Tibial nerve (tissue), 4 donors: ENCODE measurements at regions not wholly inside any gene's neighbourhood (a gene's known extent, or its start where the extent isn't known, plus 50 kb on each side); places are given as distances from the start of the nearest gene placed in this dataset.

Experiments
- DNase-seq, 2 donors: peaks; one replicate each; pipeline ENCODE4 v3.0.0-alpha.2; 2019; ENCODE audit warnings: low spot score in 2 of 2
- H3K27ac ChIP-seq, 4 donors: fragments of 200-600 bp; sonication (generic) in 3 of 4; one replicate each; pipeline ENCODE4 v1.5.1; 2017 to 2019; ENCODE audit warnings: mild to moderate bottlenecking in 1 of 4
- H3K27me3 ChIP-seq, 2 donors: fragments of 200-600 bp; sonication (generic) in 1 of 2; one replicate each; pipeline versions ENCODE4 v1.5.1 to v1.6.0; 2017 to 2019
- H3K36me3 ChIP-seq, 3 donors: fragments of 200-600 bp; sonication (generic); one replicate each; pipeline ENCODE4 v1.5.1; 2018 to 2019
- H3K4me1 ChIP-seq, 4 donors: fragments of 200-600 bp; sonication (generic) in 3 of 4; one replicate each; pipeline ENCODE4 v1.5.1; 2017 to 2019
- H3K4me3 ChIP-seq, 4 donors: fragments of 200-600 bp; sonication (generic) in 3 of 4; one replicate each; pipeline ENCODE4 v1.5.1; 2017 to 2019; ENCODE audit warnings: mild to moderate bottlenecking in 1 of 4, moderate library complexity in 1 of 4
- H3K9me3 ChIP-seq, 4 donors: fragments of 200-600 bp; sonication (generic) in 3 of 4; one replicate each; pipeline ENCODE4 v1.5.1; 2017 to 2019
- CTCF ChIP-seq, 5 experiments: fragments of 200-600 bp in 3 of 5; fragments of 450-650 bp in 2 of 5; sonication (generic) in 3 of 5; IDR thresholded peaks; one replicate each; pipeline ENCODE4 v1.5.1; 2016 to 2019; ENCODE audit warnings: antibody characterized with exemption in 5 of 5, mild to moderate bottlenecking in 3 of 5, moderate library complexity in 2 of 5
- EP300 ChIP-seq, 2 donors: sonication (generic); formaldehyde crosslinking; IDR thresholded peaks; one replicate each; pipeline ENCODE4 v1.6.1; 2017; ENCODE audit warnings: antibody characterized with exemption in 2 of 2, mild to moderate bottlenecking in 1 of 2
- POLR2A ChIP-seq, 2 donors: fragments of 450-650 bp; IDR thresholded peaks; one replicate each; pipeline ENCODE4 v1.6.1; 2017; ENCODE audit warnings: antibody characterized with exemption in 2 of 2, mild to moderate bottlenecking in 2 of 2, moderate library complexity in 2 of 2
- WGBS, 2 donors: methylation state at CpG; one replicate each; pipeline ENCODE4 v1.1.5; 2018; 5-methylcytosine and 5-hydroxymethylcytosine counted together

GRCh38 chr1:106571109-106571508 is 485.4 kb upstream of the PRMT6 start:
- Histone ChIP-seq H3K4me3 (no peak overlapping the region), H3K9me3 (no peaks in the 10 kb centered on the region), H3K27ac (no peak overlapping the region), H3K36me3 (no peaks in the 10 kb centered on the region), H3K27me3 (no peaks in the 10 kb centered on the region), H3K4me1 (peaks cover 0 to 4% (median 0%) of the 10 kb centered on the region in 4 donors)
- 73 to 76% methylated on average over 4 of the region's 4 CpGs for WGBS, 2 donors
- no peak for DNase-seq
- TF ChIP-seq CTCF (IDR thresholded peaks at IDR 0.05) (no peak), EP300 (IDR thresholded peaks at IDR 0.05) (no peak), POLR2A (IDR thresholded peaks at IDR 0.05) (no peak)

GRCh38 chr1:106584107-106584506 is 472.4 kb upstream of the PRMT6 start:
- DNase-seq: no peak
- no peaks in the 10 kb centered on the region for H3K36me3 ChIP-seq
- peaks cover 0 to 11% (median 0%) of the 10 kb centered on the region in 4 donors for H3K9me3 ChIP-seq
- no peaks in the 10 kb centered on the region for H3K4me1 ChIP-seq
- no peak overlapping the region for H3K27ac ChIP-seq
- no peak for TF ChIP-seq POLR2A (IDR thresholded peaks at IDR 0.05)
- no peak for TF ChIP-seq CTCF (IDR thresholded peaks at IDR 0.05)
- TF ChIP-seq EP300 (IDR thresholded peaks at IDR 0.05): no peak
- no peaks in the 10 kb centered on the region for H3K27me3 ChIP-seq
- WGBS, 2 donors: 51 to 56% methylated on average over 1 of the region's 1 CpG
- H3K4me3 ChIP-seq: no peak overlapping the region

GRCh38 chr1:106584676-106585075 is 471.8 kb upstream of the PRMT6 start:
- 71 to 75% methylated on average over 4 of the region's 4 CpGs for WGBS, 2 donors
- TF ChIP-seq CTCF (IDR thresholded peaks at IDR 0.05) (no peak), EP300 (IDR thresholded peaks at IDR 0.05) (no peak), POLR2A (IDR thresholded peaks at IDR 0.05) (no peak)
- no peaks in the 10 kb centered on the region for H3K36me3 ChIP-seq
- H3K27me3 ChIP-seq: no peaks in the 10 kb centered on the region
- H3K9me3 ChIP-seq: peaks cover 0 to 17% (median 0%) of the 10 kb centered on the region in 4 donors
- no peaks in the 10 kb centered on the region for H3K4me1 ChIP-seq
- DNase-seq: no peak
- H3K4me3 ChIP-seq: no peak overlapping the region
- no peak overlapping the region for H3K27ac ChIP-seq

GRCh38 chr1:106600626-106601025 is 455.8 kb upstream of the PRMT6 start:
- no peak for TF ChIP-seq POLR2A (IDR thresholded peaks at IDR 0.05)
- Histone ChIP-seq H3K9me3 (no peaks in the 10 kb centered on the region), H3K36me3 (no peaks in the 10 kb centered on the region), H3K4me1 (no peaks in the 10 kb centered on the region), H3K27me3 (no peaks in the 10 kb centered on the region), H3K27ac (no peak overlapping the region), H3K4me3 (no peak overlapping the region)
- no peak for DNase-seq
- 31 to 44% methylated on average over 2 of the region's 2 CpGs for whole genome bisulfite sequencing, 2 donors

- DNase-seq: no peak
- no peak for TF ChIP-seq EP300 (IDR thresholded peaks at IDR 0.05)
- no peak for TF ChIP-seq CTCF (IDR thresholded peaks at IDR 0.05)
- no peak for TF ChIP-seq POLR2A (IDR thresholded peaks at IDR 0.05)
- H3K27me3 ChIP-seq: no peaks in the 10 kb centered on the region
- H3K27ac ChIP-seq: no peak overlapping the region
- no peaks in the 10 kb centered on the region for H3K36me3 ChIP-seq
- H3K9me3 ChIP-seq: no peaks in the 10 kb centered on the region
- H3K4me3 ChIP-seq: no peak overlapping the region
- 76 to 89% methylated on average over 1 of the region's 1 CpG for WGBS, 2 donors
- H3K4me1 ChIP-seq: no peaks in the 10 kb centered on the region
Measured at GRCh38 chr1:106603616-106604015, 452.9 kb upstream of the PRMT6 start.

GRCh38 chr1:106608841-106609240 is 447.6 kb upstream of the PRMT6 start:
- no peak for DNase-seq
- Histone ChIP-seq H3K27ac (no peak overlapping the region), H3K9me3 (no peaks in the 10 kb centered on the region), H3K36me3 (no peaks in the 10 kb centered on the region), H3K4me1 (no peaks in the 10 kb centered on the region), H3K4me3 (no peak overlapping the region), H3K27me3 (no peaks in the 10 kb centered on the region)
- TF ChIP-seq POLR2A (IDR thresholded peaks at IDR 0.05): no peak
- no peak for TF ChIP-seq EP300 (IDR thresholded peaks at IDR 0.05)
- no peak for TF ChIP-seq CTCF (IDR thresholded peaks at IDR 0.05)
